Natural killer cell (primary cell): ENCODE measurements at regions not wholly inside any gene's neighbourhood (a gene's known extent, or its start where the extent isn't known, plus 50 kb on each side); places are given as distances from the start of the nearest gene placed in this dataset.

ENCODE experiments used
- ATAC-seq, 3 donors: fragments of 150-1000 bp in 2 of 3; fragments of 200-7000 bp in 1 of 3; cut with Tn5 transposase; 1 replicate in 1 of 3; 2 replicates in 2 of 3; pipeline ENCODE4 v1.10.0; 2021; ENCODE audit warnings: mild to moderate bottlenecking in 2 of 3, moderate library complexity in 2 of 3
- DNase-seq, 2 donors: peaks; one replicate each; pipeline versions ENCODE4 v3.0.0 to v3.0.0-alpha.2; 2013 to 2021; ENCODE audit warnings: mixed read lengths in 1 of 2
- H3K27ac ChIP-seq: one replicate; pipeline ENCODE4 v1.5.1; 2013; ENCODE audit warnings: mild to moderate bottlenecking, low read length
- H3K27me3 ChIP-seq: one replicate; pipeline ENCODE4 v1.6.1; 2013; ENCODE audit warnings: low read length; ENCODE audit not compliant: control insufficient read depth, insufficient read depth
- H3K36me3 ChIP-seq: one replicate; pipeline ENCODE4 v1.6.1; 2013; ENCODE audit warnings: low read length; ENCODE audit not compliant: control insufficient read depth, insufficient read depth
- H3K4me1 ChIP-seq: one replicate; pipeline ENCODE4 v1.6.1; 2013; ENCODE audit warnings: low read length; ENCODE audit not compliant: control insufficient read depth, insufficient read depth
- H3K4me3 ChIP-seq: one replicate; pipeline ENCODE4 v1.5.1; 2013; ENCODE audit warnings: low read length
- H3K9me3 ChIP-seq: one replicate; pipeline ENCODE4 v1.6.1; 2013; ENCODE audit warnings: low read length; ENCODE audit not compliant: control insufficient read depth, insufficient read depth
- H3K27ac Mint-ChIP-seq, 2 donors: one replicate each; pipeline ENCODE4 v1.8.0; 2022; ENCODE audit warnings: mild to moderate bottlenecking in 2 of 2, mixed read lengths in 2 of 2, moderate library complexity in 1 of 2
- H3K27me3 Mint-ChIP-seq, 2 donors: one replicate each; pipeline ENCODE4 v1.8.0; 2022; ENCODE audit warnings: low read depth in 2 of 2, mixed read lengths in 2 of 2
- H3K36me3 Mint-ChIP-seq: one replicate; pipeline ENCODE4 v1.8.0; 2022; ENCODE audit warnings: mixed read lengths
- H3K4me1 Mint-ChIP-seq, 2 donors: one replicate each; pipeline ENCODE4 v1.8.0; 2022; ENCODE audit warnings: mixed read lengths in 2 of 2
- H3K4me3 Mint-ChIP-seq: one replicate; pipeline ENCODE4 v1.8.0; 2022; ENCODE audit warnings: mild to moderate bottlenecking, moderate library complexity, mixed read lengths
- H3K9me3 Mint-ChIP-seq, 2 donors: one replicate each; pipeline ENCODE4 v1.8.0; 2022; ENCODE audit warnings: mixed read lengths in 2 of 2
- CTCF ChIP-seq: fragments of 200-600 bp; IDR thresholded peaks from one replicate; pipeline ENCODE4 v1.8.0; 2022; ENCODE audit warnings: antibody characterized with exemption
- WGBS: methylation state at CpG from one replicate; pipeline ENCODE4 v1.1.7; 2013; ENCODE audit warnings: missing lambda C conversion rate; ENCODE audit not compliant: insufficient coverage; 5-methylcytosine and 5-hydroxymethylcytosine counted together
- intact Hi-C: fragments of 100-400 bp; cut with micrococcal nuclease; formaldehyde crosslinking; loops from one replicate; pipeline ENCODE4 v1.14.2; 2022

- Mint-ChIP-seq H3K27ac (no peak overlapping the region), H3K9me3 (peaks cover 5 to 13% of the 10 kb centered on the region in 2 donors), H3K27me3 (no peaks in the 10 kb centered on the region), H3K4me3 (no peak overlapping the region), H3K36me3 (no peaks in the 10 kb centered on the region), H3K4me1 (no peaks in the 10 kb centered on the region)
- Histone ChIP-seq H3K4me1 (no peaks in the 10 kb centered on the region), H3K9me3 (no peaks in the 10 kb centered on the region), H3K4me3 (no peak overlapping the region), H3K27ac (no peak overlapping the region), H3K36me3 (no peaks in the 10 kb centered on the region), H3K27me3 (no peaks in the 10 kb centered on the region)
- ATAC-seq (no peak), DNase-seq (no peak)
- TF ChIP-seq CTCF, result no peak
- intact Hi-C loops, result no loop called here
- 80% methylated on average over 3 of the region's 4 CpGs for WGBS
These were observed 261.0 kb downstream of the PDGFC start for GRCh38 chr4:156710365-156711192.

GRCh38 chr4:156705311-156705710, 266.3 kb downstream of the PDGFC start:
- H3K27ac ChIP-seq, result no peak overlapping the region
- no peaks in the 10 kb centered on the region for H3K27me3 ChIP-seq
- H3K4me1 ChIP-seq, result no peaks in the 10 kb centered on the region
- no peak overlapping the region for H3K27ac Mint-ChIP-seq
- H3K36me3 ChIP-seq, result no peaks in the 10 kb centered on the region
- H3K4me3 Mint-ChIP-seq, result no peak overlapping the region
- DNase-seq (no peak), ATAC-seq (no peak)
- H3K4me1 Mint-ChIP-seq, result no peaks in the 10 kb centered on the region
- H3K27me3 Mint-ChIP-seq, result no peaks in the 10 kb centered on the region
- no CpG with 5 or more reads among the region's 1 CpG for WGBS
- intact Hi-C loops, result no loop called here
- no peaks in the 10 kb centered on the region for H3K9me3 ChIP-seq
- H3K4me3 ChIP-seq, result no peak overlapping the region
- H3K9me3 Mint-ChIP-seq, result peaks cover 5 to 12% of the 10 kb centered on the region in 2 donors
- TF ChIP-seq CTCF, result no peak
- no peaks in the 10 kb centered on the region for H3K36me3 Mint-ChIP-seq

GRCh38 chr4:156695163-156695562, 276.4 kb downstream of the PDGFC start:
- peaks cover 4 to 13% of the 10 kb centered on the region in 2 donors for H3K9me3 Mint-ChIP-seq
- intact Hi-C loops, result no loop called here
- no peaks in the 10 kb centered on the region for H3K4me1 ChIP-seq
- ATAC-seq, result no peak
- H3K27ac ChIP-seq, result no peak overlapping the region
- H3K4me1 Mint-ChIP-seq, result no peaks in the 10 kb centered on the region
- no peaks in the 10 kb centered on the region for H3K36me3 Mint-ChIP-seq
- H3K4me3 Mint-ChIP-seq, result no peak overlapping the region
- H3K4me3 ChIP-seq, result no peak overlapping the region
- no peak for TF ChIP-seq CTCF
- no peak for DNase-seq
- H3K36me3 ChIP-seq, result no peaks in the 10 kb centered on the region
- no peaks in the 10 kb centered on the region for H3K9me3 ChIP-seq
- no peak overlapping the region for H3K27ac Mint-ChIP-seq
- H3K27me3 ChIP-seq, result no peaks in the 10 kb centered on the region
- H3K27me3 Mint-ChIP-seq, result no peaks in the 10 kb centered on the region
- 83% methylated on average over 7 of the region's 7 CpGs for WGBS

- DNase-seq (no peak), ATAC-seq (no peak)
- WGBS, result 49% methylated on average over 3 of the region's 3 CpGs
- H3K9me3 ChIP-seq, result no peaks in the 10 kb centered on the region
- Mint-ChIP-seq H3K36me3 (no peaks in the 10 kb centered on the region), H3K4me1 (no peaks in the 10 kb centered on the region), H3K9me3 (peaks cover 2 to 13% of the 10 kb centered on the region in 2 donors), H3K27ac (no peak overlapping the region), H3K4me3 (no peak overlapping the region), H3K27me3 (no peaks in the 10 kb centered on the region)
- no peaks in the 10 kb centered on the region for H3K4me1 ChIP-seq
- intact Hi-C loops, result no loop called here
- H3K36me3 ChIP-seq, result no peaks in the 10 kb centered on the region
- TF ChIP-seq CTCF, result no peak
- no peak overlapping the region for H3K4me3 ChIP-seq
- H3K27ac ChIP-seq, result no peak overlapping the region
- H3K27me3 ChIP-seq, result no peaks in the 10 kb centered on the region
These were observed 277.2 kb downstream of the PDGFC start for GRCh38 chr4:156694413-156694812.
